Neural cell (in vitro differentiated cells): ENCODE measurements at regions not wholly inside any gene's neighbourhood (a gene's known extent, or its start where the extent isn't known, plus 50 kb on each side); places are given as distances from the start of the nearest gene placed in this dataset.

Source experiments
- H2AFZ ChIP-seq: fragments of 200-600, 300-800 bp; sonication (generic), shearing (Covaris generic); 2 replicates; pipeline ENCODE4 v1.6.0; 2014; ENCODE audit warnings: low read depth, mild to moderate bottlenecking, antibody characterized with exemption, low read length, moderate library complexity
- H3F3A ChIP-seq: fragments of 200-600 bp; shearing (Covaris generic); 2 replicates; pipeline ENCODE4 v1.6.1; 2016; ENCODE audit warnings: mild to moderate bottlenecking, moderate library complexity, mixed read lengths, antibody characterized with exemption, low read length; ENCODE audit not compliant: insufficient read depth, poor library complexity, severe bottlenecking
- H3K27ac ChIP-seq: fragments of 200-600, 300-800 bp; sonication (generic), shearing (Covaris generic); 2 replicates; pipeline ENCODE4 v1.5.1; 2014; ENCODE audit warnings: mild to moderate bottlenecking, low read length, moderate library complexity
- H3K27me3 ChIP-seq: fragments of 300-800, 200-600 bp; sonication (generic), shearing (Covaris generic); 2 replicates; pipeline ENCODE4 v1.6.0; 2014; ENCODE audit warnings: mild to moderate bottlenecking, low read depth, low read length, moderate library complexity; ENCODE audit not compliant: insufficient read depth
- H3K36me3 ChIP-seq: fragments of 300-800, 200-600 bp; sonication (generic), shearing (Covaris generic); 2 replicates; pipeline ENCODE4 v1.5.1; 2014; ENCODE audit warnings: mild to moderate bottlenecking, antibody characterized with exemption, low read length, moderate library complexity; ENCODE audit not compliant: insufficient read depth
- H3K4me2 ChIP-seq: fragments of 300-800, 200-600 bp; sonication (generic), shearing (Covaris generic); 2 replicates; pipeline ENCODE4 v1.6.0; 2014; ENCODE audit warnings: mild to moderate bottlenecking, low read length
- H3K4me3 ChIP-seq: fragments of 300-800, 200-600 bp; sonication (generic), shearing (Covaris generic); 2 replicates; pipeline ENCODE4 v1.5.1; 2014; ENCODE audit warnings: mild to moderate bottlenecking, low read length, moderate library complexity
- H3K79me2 ChIP-seq: fragments of 200-600 bp; shearing (Covaris generic); replicated peaks from 2 replicates; pipeline ENCODE4 v1.6.0; 2014; ENCODE audit warnings: mild to moderate bottlenecking, low read length, moderate library complexity; ENCODE audit not compliant: insufficient read depth
- H3K9ac ChIP-seq: fragments of 300-800, 200-600 bp; sonication (generic), shearing (Covaris generic); 2 replicates; pipeline ENCODE4 v1.6.1; 2016; ENCODE audit warnings: mild to moderate bottlenecking, low read length, mixed read lengths
- H3K9me2 ChIP-seq: fragments of 200-600 bp; shearing (Covaris generic); 2 replicates; pipeline ENCODE4 v1.6.1; 2016; ENCODE audit warnings: mild to moderate bottlenecking, low read length, mixed read lengths; ENCODE audit not compliant: insufficient read depth
- H3K9me3 ChIP-seq: fragments of 200-600, 300-800 bp; sonication (generic), shearing (Covaris generic); 2 replicates; pipeline ENCODE4 v1.6.1; 2016; ENCODE audit warnings: mild to moderate bottlenecking, mixed run types, low read length, moderate library complexity, mixed read lengths
- H4K20me1 ChIP-seq: fragments of 200-600 bp; shearing (Covaris generic); 2 replicates; pipeline ENCODE4 v1.6.1; 2016; ENCODE audit warnings: mild to moderate bottlenecking, mixed run types; ENCODE audit not compliant: insufficient read depth
- CTCF ChIP-seq: fragments of 450-650 bp; IDR thresholded peaks from 2 replicates; pipeline ENCODE4 v1.5.1; 2014; ENCODE audit warnings: antibody characterized with exemption, mild to moderate bottlenecking, moderate library complexity; ENCODE audit not compliant: poor library complexity, severe bottlenecking
- EP300 ChIP-seq: fragments of 450-650 bp; conservative IDR thresholded peaks from 2 replicates; pipeline ENCODE4 v1.6.1; 2014; ENCODE audit warnings: antibody characterized with exemption, mild to moderate bottlenecking, moderate library complexity; ENCODE audit not compliant: poor library complexity, severe bottlenecking
- EZH2 ChIP-seq: fragments of 200-600, 300-800 bp; shearing (Covaris generic), sonication (generic); IDR thresholded peaks from 2 replicates; pipeline ENCODE4 v1.6.1; 2014; ENCODE audit warnings: antibody characterized with exemption, low read length, borderline replicate concordance, mild to moderate bottlenecking; ENCODE audit not compliant: insufficient read depth, poor library complexity, severe bottlenecking
- MXI1 ChIP-seq: fragments of 450-650 bp; conservative IDR thresholded peaks from 2 replicates; pipeline ENCODE4 v1.6.1; 2014; ENCODE audit warnings: antibody characterized with exemption, mild to moderate bottlenecking; ENCODE audit not compliant: poor library complexity, severe bottlenecking
- POLR2AphosphoS5 ChIP-seq: IDR thresholded peaks from 2 replicates; pipeline ENCODE4 v1.6.1; 2012
- RAD21 ChIP-seq: fragments of 450-650 bp; conservative IDR thresholded peaks from 2 replicates; pipeline ENCODE4 v1.6.1; 2014; ENCODE audit warnings: antibody characterized with exemption, mild to moderate bottlenecking, moderate library complexity
- SMC3 ChIP-seq: fragments of 450-650 bp; conservative IDR thresholded peaks from 2 replicates; pipeline ENCODE4 v1.6.1; 2014; ENCODE audit warnings: antibody characterized with exemption, mild to moderate bottlenecking, moderate library complexity; ENCODE audit not compliant: poor library complexity
- TAF1 ChIP-seq: IDR thresholded peaks from 2 replicates; pipeline ENCODE4 v1.6.1; 2012; ENCODE audit warnings: low read depth
- TF ChIP-seq, protein P1 (sequence below): IDR thresholded peaks from 2 replicates; pipeline ENCODE4 v1.6.1; 2012; ENCODE audit warnings: borderline replicate concordance

DNA sequence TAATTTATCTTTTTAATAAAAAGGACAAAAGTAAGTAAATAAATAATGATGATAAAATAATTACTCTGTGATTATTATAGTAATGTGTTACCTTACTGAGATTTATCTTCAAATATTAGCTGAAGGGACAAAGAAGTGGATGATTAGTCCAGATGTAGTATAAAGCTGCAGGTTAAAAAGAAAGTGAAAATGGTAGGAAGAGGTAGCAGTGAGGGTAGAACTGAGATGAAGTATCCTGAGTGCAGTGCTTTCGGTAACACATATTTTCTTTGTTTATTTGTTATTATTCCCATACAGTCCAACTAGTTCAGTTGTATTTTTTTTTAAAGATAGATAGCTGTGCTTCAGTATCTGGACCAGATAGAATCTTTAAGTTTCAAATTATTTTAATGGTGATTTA, 1203.5 kb downstream of the NCAM2 start:
- H3K4me3 ChIP-seq: no peak overlapping the region
- no peaks in the 10 kb centered on the region for H3K79me2 ChIP-seq
- H3K9me2 ChIP-seq: no peaks in the 10 kb centered on the region
- no peak overlapping the region for H3K27ac ChIP-seq
- no peaks in the 10 kb centered on the region for H3K36me3 ChIP-seq
- TF ChIP-seq TAF1 (no peak), EP300 (no peak), EZH2 (no peak), SMC3 (no peak), RAD21 (no peak), CTCF (no peak), MXI1 (no peak), POLR2AphosphoS5 (no peak)
- TF ChIP-seq, protein P1, sequence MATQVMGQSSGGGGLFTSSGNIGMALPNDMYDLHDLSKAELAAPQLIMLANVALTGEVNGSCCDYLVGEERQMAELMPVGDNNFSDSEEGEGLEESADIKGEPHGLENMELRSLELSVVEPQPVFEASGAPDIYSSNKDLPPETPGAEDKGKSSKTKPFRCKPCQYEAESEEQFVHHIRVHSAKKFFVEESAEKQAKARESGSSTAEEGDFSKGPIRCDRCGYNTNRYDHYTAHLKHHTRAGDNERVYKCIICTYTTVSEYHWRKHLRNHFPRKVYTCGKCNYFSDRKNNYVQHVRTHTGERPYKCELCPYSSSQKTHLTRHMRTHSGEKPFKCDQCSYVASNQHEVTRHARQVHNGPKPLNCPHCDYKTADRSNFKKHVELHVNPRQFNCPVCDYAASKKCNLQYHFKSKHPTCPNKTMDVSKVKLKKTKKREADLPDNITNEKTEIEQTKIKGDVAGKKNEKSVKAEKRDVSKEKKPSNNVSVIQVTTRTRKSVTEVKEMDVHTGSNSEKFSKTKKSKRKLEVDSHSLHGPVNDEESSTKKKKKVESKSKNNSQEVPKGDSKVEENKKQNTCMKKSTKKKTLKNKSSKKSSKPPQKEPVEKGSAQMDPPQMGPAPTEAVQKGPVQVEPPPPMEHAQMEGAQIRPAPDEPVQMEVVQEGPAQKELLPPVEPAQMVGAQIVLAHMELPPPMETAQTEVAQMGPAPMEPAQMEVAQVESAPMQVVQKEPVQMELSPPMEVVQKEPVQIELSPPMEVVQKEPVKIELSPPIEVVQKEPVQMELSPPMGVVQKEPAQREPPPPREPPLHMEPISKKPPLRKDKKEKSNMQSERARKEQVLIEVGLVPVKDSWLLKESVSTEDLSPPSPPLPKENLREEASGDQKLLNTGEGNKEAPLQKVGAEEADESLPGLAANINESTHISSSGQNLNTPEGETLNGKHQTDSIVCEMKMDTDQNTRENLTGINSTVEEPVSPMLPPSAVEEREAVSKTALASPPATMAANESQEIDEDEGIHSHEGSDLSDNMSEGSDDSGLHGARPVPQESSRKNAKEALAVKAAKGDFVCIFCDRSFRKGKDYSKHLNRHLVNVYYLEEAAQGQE: no peak
- H2AFZ ChIP-seq: no peak overlapping the region
- no peaks in the 10 kb centered on the region for H4K20me1 ChIP-seq
- H3K9ac ChIP-seq: no peak overlapping the region
- H3K27me3 ChIP-seq: no peaks in the 10 kb centered on the region
- no peak overlapping the region for H3K4me2 ChIP-seq
- H3K9me3 ChIP-seq: no peaks in the 10 kb centered on the region
- H3F3A ChIP-seq: no peaks in the 10 kb centered on the region

DNA sequence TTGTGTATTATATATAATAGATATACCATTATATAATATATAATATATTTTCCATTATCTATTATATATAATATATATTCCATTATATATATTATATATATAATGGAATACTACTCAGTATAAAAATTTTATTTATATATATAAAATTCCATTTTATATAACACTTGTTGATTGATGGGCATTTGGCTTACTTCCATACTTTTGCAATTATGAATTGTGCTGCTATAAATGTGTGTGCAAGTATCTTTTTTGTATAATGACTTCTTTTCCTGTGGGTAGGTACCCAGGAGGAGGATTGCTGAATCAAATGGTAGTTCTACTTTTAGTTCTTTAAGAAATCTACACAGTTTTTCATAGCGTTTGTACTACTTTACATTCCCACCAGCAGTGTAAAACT, 1211.1 kb downstream of the NCAM2 start:
- H3K79me2 ChIP-seq: no peaks in the 10 kb centered on the region
- H3K27ac ChIP-seq: no peak overlapping the region
- no peak overlapping the region for H3K4me3 ChIP-seq
- H3K36me3 ChIP-seq: no peaks in the 10 kb centered on the region
- TF ChIP-seq, protein P1: no peak
- TF ChIP-seq RAD21: no peak
- no peak for TF ChIP-seq MXI1
- TF ChIP-seq TAF1: no peak
- TF ChIP-seq CTCF: no peak
- no peak for TF ChIP-seq EZH2
- no peak for TF ChIP-seq SMC3
- no peak for TF ChIP-seq EP300
- TF ChIP-seq POLR2AphosphoS5: no peak
- H3K4me2 ChIP-seq: no peak overlapping the region
- no peaks in the 10 kb centered on the region for H3K27me3 ChIP-seq
- no peaks in the 10 kb centered on the region for H3K9me3 ChIP-seq
- H2AFZ ChIP-seq: no peak overlapping the region
- H3K9ac ChIP-seq: no peak overlapping the region
- no peaks in the 10 kb centered on the region for H4K20me1 ChIP-seq
- H3K9me2 ChIP-seq: no peaks in the 10 kb centered on the region
- H3F3A ChIP-seq: no peaks in the 10 kb centered on the region
